HG03064 (cell line): ENCODE measurements at regions not wholly inside any gene's neighbourhood (a gene's known extent, or its start where the extent isn't known, plus 50 kb on each side); places are given as distances from the start of the nearest gene placed in this dataset.

Experiments used
- ATAC-seq: cut with Tn5 transposase; IDR thresholded peaks from one replicate; pipeline ENCODE4 v1.9.1; 2021; ENCODE audit warnings: low read depth; ENCODE audit not compliant: unreplicated experiment

DNA sequence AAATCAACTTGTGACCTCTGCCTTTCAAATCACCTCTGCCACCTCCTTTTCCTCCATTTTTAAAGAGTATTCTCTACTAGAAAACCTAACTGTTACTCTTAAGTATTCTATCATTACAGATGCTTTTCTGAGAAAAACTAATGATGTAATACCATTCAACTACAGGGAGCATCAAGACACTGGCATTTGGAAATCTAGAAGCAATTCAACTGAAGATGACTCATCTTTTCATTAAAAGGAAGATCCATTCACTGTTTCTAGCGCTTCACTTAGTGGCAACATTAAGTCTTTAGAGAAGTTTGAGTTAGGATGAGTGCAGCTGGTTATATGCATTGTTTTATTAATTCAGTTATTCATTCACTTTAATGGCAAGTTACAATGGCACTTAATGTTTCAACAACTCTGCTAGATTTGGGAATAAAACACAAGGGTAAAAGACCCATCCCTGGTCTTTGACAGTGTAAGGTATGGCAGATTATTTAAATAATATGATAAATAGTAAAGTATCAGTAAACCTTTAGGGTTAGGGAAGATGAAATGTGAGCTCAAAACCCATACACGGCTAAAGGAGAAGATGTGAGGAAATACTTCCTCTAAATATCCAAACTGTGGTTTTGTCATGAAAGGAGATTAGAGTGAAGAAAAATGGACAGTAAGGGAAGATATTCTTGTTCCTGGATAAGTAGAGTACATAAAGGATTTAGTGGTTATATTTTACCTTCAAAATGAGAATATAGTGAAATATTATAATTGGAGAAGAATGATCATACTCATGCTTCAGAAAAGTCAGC, 61.7 kb downstream of the KCNJ2 start:
- no peak for ATAC-seq

DNA sequence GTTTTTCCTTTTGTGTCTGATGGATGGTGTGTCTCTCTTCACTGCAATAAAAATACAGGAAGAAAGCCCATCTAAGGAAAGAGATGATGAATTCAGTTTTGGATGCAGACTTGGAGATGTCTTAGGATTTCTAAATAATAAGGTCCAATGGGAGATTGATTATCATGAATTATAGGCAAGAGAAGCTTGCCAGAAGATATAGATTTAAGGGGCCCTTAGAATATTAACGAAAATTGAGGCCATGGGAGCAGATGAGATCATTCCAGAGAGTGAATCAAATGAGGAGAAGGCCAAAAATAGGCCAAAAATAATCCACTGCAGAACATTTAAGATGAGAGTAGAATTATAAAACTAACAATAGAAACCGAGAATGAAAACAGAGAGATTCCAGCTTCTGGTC, 63.1 kb downstream of the KCNJ2 start:
- ATAC-seq: no peak

DNA sequence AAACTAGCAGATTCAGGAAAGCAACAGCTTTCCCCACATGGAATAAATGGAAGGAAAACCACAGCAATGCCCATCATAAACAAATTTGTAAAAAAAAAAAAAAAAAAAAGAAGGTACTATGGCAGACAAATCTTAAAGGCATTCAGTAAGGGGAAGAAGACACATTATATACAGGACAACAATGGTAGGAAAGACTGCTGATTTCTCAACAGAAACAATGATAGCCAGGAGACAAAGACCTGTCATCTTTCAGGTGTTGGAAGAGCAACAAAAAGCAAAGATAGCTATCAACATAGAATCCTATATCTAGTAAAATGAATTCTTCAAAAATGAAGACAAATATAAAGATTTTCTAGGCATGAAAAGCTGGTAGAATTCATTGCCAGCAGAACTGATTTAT, 65.9 kb downstream of the KCNJ2 start:
- no peak for ATAC-seq

DNA sequence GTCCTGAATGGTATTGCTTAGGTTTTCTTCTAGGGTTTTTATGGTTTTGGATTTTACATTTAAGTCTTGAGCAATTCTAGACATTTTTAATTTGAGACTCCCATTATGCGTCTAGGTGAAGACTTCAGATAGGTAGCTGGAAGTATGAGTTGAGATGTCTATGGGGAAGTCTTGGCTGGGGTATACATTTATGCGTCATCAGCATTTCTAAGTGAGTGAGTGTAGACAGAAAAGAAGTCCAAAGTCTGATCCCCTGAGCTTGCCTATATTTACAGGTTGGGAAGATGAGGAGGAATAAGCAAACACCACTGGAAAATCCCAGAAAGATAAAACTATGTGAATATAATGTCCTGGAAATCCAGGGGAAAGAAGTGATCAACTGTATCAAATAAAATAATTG, 68.9 kb downstream of the KCNJ2 start:
- no peak for ATAC-seq

DNA sequence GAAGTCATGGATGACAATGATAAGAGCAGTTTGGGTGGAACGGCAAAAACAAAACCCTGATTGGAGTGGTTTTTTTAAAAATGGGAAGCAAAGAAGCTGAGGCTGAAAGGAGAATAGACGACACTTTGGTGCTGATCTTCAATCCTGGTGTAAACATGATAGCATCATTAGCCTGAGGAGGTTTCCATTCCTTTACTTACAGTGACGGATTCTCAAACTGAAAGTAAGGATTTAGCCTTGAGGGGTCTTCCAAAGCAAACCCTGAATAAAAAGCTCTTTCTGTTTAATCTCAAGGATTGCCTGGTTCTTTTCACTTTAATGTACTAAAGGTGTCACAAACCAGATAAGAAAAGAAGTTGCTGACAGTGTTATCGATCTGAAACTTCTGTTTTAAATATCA, 69.3 kb downstream of the KCNJ2 start:
- no peak for ATAC-seq

DNA sequence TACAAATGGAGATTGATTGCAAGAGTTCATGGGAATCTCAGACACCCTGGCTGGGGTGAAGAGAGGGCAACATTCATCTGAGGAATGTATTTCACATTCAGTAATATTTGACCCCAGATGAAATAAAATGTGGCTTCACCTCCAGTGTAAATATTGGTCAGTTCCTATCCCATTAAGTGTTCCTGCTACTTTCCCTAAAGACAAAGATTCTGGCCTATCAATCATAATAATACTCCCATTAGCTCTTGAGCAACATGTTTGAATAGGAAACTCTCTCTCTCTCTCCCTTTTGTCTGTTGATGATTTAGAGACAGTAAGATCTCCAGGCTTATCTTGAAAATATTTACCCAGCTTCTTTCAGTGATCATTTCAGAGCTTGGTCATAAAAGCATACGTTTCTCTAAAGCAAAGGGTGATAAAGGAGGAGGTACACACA, 70.1 kb downstream of the KCNJ2 start:
- no peak for ATAC-seq

DNA sequence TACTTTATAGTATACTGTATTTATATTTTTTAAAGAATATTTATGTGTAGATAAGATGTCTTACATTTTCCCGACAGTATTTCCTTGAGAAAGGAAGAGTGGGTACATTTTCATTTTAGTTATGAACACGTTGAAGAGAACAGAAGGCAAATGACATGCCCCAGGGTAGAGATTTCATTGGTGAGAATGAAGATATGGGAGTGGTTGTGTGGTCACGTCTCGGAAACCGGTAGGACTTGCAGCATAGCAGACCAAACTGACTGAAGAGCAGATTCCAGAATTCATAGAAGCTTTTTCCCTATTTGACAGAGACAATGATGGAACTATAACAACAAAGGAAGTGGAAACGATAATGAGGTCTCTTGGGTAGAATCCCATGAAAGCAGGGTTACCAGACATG, 71.7 kb downstream of the KCNJ2 start:
- ATAC-seq: no peak

DNA sequence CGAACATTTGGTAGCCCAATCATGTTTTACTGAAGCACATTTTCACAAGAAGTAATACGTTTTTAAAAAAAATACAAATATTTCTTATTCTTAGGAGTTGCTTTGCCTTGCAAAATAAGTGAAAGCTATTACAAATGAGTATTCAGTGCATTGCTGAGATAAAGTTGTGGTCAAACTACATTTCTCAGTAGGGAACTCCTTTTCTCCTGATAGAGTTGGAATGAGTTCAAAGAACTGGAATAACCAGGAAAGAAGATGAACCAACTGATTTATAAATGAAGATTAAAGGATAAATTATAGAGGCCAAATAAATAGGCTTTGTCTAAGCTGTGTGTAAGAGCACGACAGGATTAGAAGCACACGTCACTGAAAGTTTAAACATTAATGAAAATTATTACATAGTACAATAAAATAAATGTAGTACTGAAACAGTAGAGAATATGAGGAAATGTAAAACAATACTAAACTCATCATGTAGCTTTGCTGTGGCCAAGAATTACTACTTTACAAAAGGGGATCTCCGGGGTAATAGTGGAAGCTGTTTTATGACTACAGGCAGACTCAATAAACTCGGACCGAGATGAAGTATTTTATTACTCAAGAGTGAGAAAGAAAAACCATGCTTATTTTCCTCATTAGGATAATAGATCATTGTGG, 73.6 kb downstream of the KCNJ2 start:
- no peak for ATAC-seq

DNA sequence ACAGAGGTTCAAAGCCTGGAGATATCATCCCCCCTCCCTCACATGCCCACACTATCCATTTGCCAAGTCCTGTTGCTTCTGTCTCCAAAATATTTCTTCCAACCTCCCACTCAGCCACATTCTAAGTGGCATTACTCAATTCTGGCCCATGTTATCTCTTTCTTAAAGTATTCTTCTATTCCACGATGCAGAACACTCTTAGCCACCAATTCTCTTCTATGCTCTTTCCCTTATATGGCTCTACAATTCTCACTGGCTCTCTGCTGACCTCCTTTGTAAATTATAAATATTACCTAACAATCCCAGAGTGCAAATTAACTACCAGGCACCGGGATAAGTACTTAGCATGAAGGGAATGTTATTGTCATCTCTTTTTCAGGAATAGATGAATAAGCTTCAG, 82.4 kb downstream of the KCNJ2 start:
- no peak for ATAC-seq

DNA sequence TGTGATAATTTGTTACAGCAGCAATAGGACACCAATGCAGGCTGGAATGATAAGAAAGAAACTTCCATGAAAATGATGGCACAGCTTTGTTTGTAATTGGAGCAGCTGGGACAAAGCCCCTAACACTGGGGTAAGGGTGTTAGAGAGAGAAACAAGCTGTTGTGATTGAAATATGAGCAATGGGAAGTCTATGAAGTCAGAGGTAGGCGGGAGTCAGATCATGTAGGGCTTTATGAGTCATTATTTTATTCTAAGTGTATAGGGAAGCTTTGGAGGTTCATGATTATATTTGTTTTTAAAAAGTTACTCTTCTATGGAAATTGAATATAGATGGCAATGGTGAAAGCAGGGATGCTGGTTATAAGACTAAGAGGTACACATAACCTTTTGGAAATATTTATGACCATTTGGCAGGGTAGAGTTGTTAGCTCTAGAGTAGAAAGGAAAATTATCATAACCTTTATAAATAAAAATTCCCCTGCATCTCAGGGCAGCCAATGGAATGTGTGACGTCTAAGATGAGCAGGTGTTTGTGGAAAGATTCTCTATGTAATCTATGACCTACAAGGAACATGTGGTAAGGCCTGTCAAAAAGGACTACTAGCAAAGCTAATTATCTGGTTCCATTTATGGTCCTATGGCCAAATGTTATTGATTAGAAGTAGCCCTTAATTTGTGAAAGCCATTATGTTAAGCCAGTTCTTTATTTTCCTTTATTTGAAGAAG, 85.6 kb downstream of the KCNJ2 start:
- no peak for ATAC-seq

DNA sequence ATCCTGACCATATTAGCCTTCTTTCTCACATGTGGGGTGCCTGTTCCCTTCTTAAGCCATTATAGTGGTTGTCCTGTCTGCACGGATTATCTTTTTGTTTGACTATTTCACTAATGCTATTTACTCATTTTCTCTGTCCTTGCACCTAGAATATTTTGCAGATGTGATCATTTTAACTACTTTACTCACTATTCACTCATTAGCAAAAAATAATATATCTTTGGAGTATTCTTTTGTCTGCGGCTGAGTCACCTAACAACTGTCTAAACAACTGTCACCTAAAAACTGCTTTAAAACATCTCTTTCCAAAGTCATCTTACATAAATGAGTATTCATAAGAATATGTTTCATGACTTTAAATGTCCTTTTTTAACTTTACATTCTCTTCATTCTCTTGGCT, 87.4 kb downstream of the KCNJ2 start:
- ATAC-seq: no peak

DNA sequence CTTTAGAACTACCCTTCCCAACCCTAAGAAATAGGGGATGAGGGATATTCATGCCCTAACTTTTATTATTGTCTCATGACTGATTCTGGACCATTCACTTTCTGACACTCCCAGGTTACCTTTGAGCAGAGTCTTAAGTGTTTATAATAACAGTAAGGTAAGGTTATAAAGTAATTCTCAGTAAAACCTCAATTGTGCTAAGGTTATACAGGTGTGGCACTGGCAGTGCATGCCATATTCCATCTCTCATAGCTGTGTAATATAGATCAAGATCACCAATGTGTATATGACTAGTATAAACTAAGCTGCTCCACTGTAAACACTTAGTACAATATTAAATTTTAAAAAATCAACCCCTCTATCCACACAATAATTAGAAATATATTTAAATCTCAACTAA, 89.1 kb downstream of the KCNJ2 start:
- no peak for ATAC-seq

DNA sequence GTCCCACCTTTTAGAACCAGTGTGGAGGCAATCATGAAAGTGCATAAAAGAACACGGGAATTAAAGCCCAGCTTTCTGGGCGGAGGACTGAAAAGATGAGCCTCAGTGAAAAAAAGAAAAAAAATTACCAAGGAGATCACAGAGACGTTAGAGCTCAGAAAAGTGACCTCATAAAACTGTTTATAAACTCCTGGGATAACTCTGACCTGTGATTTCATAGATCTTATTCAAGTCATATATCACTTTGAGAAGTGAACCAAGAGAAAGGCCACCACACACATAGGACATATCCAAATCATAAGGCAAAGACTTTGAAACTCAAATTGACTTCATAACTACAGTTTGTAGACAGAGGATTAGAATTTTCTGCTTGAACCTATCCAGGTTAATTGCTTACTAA, 90.1 kb downstream of the KCNJ2 start:
- no peak for ATAC-seq

DNA sequence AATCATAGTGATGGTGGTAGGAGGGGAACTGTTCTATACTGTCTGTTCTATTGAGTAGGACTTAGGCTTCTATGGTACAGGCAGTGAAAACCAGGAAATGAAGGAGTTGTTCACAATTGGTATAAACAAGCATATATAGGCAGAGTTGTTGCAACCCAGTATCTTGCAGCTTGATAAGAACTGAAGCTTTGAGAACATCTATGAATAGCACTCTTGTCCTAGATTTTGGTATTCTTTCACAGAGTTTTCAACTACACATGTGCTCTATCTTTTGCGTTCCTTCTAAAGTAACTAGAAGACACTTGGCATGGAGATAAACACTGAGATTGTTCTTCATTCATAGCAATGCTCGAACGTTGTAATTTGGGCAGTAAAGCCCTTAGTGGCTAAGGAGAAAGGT, 91.8 kb downstream of the KCNJ2 start:
- ATAC-seq: no peak

DNA sequence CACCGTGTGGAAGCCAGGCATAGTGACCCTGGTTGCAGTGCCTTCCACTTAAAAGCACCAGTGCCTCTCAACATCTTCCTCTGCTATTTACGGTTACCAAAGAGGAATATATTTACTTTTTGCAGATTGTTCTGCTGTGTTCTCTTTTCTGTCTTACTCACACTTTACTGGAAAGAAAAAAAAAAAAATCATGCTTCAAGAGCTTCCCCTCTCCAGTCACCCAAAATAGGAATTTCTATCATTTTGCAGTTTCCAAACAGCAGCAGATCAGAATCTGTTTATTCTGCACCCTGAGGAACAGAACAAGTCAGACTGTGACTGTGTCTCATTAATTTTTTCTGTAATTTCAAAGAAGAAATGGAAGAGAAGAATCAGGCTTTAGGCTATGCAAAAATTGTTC, 96.1 kb downstream of the KCNJ2 start:
- no peak for ATAC-seq

DNA sequence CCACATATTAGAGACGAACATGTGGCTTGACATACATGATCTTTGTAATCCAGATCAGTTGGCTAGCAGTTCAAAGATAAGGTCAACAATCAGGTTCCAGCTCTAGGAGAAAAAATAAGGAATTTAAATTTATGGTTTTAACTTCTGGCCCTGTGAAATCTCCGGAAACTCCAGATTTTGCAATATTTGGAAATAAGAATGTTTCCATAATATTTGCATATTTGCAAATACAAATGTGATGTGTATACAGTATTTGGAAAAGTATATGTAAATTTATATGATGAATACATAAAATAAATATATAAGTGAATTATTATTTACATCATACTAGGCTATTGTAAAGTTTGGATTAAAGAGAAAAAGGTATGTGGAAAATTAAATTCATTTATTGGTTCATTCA, 97.1 kb downstream of the KCNJ2 start:
- ATAC-seq: no peak

DNA sequence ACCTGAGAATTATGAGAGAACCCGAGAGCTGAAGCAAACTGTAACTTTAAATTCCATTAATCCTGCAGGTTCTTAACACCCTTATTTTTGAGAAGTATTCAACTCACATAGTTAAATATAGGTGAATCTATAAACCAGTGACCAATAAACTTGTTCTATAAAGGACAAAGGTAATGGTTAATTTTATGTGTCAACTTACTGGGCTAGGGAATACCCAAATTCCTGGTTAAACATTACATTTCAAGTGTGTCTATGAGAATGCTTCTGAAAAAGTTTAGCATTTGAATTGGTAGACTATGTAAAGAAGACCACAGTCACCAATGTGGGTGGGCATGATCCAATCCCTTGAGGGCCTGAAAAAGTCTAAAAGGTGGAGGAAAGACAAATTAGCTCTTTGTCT, 99.1 kb downstream of the KCNJ2 start:
- ATAC-seq: no peak

DNA sequence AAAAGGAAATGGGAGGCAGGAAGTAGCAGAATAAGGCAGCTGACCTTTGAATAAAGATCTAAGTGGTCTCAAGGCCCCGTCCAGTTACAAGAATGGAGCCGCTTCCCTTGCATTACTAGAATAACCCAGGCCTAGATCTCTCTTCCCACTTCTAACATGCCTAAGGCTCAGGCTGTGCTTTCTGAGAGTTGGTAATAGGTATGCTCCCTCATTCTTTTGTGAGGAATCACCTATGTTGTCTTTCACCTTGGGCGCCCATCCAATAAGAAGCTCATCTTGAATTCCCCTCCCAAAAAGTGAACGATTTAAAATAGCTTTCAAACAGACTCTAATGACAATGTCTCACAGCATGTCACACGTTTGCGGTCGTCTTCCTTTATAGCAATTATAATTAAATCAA, 101.2 kb downstream of the KCNJ2 start:
- no peak for ATAC-seq

DNA sequence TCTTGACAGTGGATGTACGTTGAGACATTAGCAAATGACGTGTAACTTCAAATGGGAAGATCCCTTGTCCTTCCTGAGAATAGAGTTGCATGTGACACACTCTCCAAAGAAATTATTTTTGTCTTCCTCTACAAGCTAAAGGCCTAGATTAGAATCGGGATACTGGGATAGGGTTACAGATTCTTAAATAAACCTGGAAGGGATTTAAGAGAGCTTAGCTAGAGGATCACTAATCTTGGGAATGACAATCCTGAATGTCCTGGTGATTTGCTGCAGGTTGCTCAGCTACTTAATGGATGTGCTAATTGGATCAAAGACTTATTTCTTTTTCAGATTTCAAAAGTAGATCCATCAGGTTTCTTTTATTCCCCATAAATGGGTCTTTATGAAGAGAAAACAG, 101.9 kb downstream of the KCNJ2 start:
- no peak for ATAC-seq

DNA sequence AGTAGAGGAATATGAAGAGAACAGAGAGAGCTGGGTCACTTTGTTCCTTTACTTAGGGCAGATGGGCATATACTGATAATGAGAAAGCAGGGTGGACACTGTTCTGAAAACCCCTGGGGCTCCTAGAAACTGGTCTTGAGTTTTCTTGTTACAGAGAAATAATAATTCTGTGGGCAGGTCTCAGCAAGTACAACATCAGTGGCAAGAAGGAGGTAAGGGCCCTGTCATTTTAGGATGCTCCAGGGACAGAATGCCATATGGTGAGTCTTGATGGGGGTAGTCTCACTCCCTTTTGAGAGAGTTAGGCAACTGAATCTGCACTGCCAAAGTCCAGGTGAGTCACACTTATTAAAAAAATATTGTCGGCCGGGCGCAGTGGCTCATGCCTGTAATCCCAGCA, 102.3 kb downstream of the KCNJ2 start:
- ATAC-seq: no peak

DNA sequence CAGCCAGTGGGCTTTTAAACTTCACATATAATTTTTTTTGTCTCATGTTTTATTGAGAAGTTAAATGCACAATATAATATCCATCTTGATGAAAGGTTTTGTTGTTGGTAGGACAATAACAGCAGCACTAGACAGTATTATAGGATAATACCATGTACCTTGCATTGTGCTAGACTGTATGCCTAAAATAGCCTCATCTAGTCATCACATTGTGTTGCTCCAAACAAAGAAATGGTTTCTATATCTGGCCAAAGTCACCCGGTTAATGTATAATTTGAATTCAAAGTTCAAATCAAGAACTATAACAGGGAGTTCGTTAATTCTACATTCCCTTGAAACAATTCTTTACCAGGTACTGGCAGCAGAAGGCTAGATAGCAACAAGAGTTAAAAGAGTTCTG, 104.9 kb downstream of the KCNJ2 start:
- ATAC-seq: no peak

DNA sequence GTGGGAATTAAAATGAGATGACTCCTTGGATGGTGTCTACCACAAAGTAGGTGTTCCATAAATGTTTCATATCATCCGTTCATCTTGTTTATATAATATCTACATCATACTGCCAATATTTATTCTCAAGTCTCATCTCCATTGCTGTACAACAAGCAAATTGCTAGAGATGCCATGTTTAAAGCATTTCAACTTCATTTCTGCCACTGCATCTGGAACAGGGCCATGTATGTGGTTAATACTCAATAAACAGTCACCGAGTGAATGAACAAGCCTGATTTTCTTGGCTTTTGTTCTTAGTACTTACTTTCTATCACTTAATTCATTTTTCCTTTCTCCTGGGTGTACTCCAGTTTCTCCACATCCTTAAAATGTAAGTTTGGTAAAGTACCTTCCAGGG, 107.6 kb downstream of the KCNJ2 start:
- ATAC-seq: no peak
